Peyer's patch (tissue), 4 donors: ENCODE measurements at regions not wholly inside any gene's neighbourhood (a gene's known extent, or its start where the extent isn't known, plus 50 kb on each side); places are given as distances from the start of the nearest gene placed in this dataset.
A peak's percentile ranks its signal among the peaks of the same experiment; 100 is the strongest.

Experiments used
- DNase-seq, 3 donors: peaks; one replicate each; pipeline ENCODE4 v3.0.0-alpha.2; 2017 to 2019
- H3K27ac ChIP-seq, 4 donors: fragments of 200-600 bp; sonication (generic); one replicate each; pipeline ENCODE4 v1.5.1; 2016 to 2019
- H3K27me3 ChIP-seq, 2 donors: fragments of 200-600 bp; sonication (generic); one replicate each; pipeline ENCODE4 v1.5.1; 2019
- H3K36me3 ChIP-seq, 3 donors: fragments of 200-600 bp; sonication (generic); one replicate each; pipeline ENCODE4 v1.5.1; 2016 to 2019
- H3K4me1 ChIP-seq, 4 donors: fragments of 200-600 bp; sonication (generic); one replicate each; pipeline ENCODE4 v1.5.1; 2016 to 2019
- H3K4me3 ChIP-seq, 4 donors: fragments of 200-600 bp; sonication (generic); 1 replicate in 3 of 4; 2 replicates in 1 of 4; pipeline ENCODE4 v1.5.1; 2016 to 2019; ENCODE audit warnings: mild to moderate bottlenecking in 1 of 4
- H3K9me3 ChIP-seq, 4 donors: fragments of 200-600 bp; sonication (generic); one replicate each; pipeline ENCODE4 v1.5.1; 2016 to 2019; ENCODE audit warnings: mild to moderate bottlenecking in 1 of 4
- POLR2A ChIP-seq, 2 donors: fragments of 450-650 bp; IDR thresholded peaks; one replicate each; pipeline ENCODE4 v1.5.1; 2017; ENCODE audit warnings: antibody characterized with exemption in 2 of 2, mild to moderate bottlenecking in 2 of 2, moderate library complexity in 2 of 2
- TF ChIP-seq, protein P1 (sequence below), 6 experiments: fragments of 450-650 bp in 4 of 6; fragments of 200-600 bp in 2 of 6; sonication (generic) in 1 of 6; IDR thresholded peaks; one replicate each; pipeline ENCODE4 v1.5.1; 2017 to 2019; ENCODE audit warnings: antibody characterized with exemption in 6 of 6, mild to moderate bottlenecking in 3 of 6, moderate library complexity in 1 of 6

DNA sequence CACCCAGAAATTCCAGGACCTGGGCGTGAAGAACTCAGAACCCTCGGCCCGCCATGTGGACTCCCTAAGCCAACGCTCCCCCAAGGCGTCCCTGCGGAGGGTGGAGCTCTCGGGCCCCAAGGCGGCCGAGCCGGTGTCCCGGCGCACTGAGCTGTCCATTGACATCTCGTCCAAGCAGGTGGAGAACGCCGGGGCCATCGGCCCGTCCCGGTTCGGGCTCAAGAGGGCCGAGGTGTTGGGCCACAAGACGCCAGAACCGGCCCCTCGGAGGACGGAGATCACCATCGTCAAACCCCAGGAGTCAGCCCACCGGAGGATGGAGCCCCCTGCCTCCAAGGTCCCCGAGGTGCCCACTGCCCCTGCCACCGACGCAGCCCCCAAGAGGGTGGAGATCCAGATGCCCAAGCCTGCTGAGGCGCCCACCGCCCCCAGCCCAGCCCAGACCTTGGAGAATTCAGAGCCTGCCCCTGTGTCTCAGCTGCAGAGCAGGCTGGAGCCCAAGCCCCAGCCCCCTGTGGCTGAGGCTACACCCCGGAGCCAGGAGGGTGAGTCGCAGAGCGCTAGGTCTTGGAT is 261.5 kb downstream of the SEC14L1 start:
- no peaks in the 10 kb centered on the region for H3K9me3 ChIP-seq
- TF ChIP-seq POLR2A (IDR thresholded peaks at IDR 0.05), result no peak
- TF ChIP-seq, protein P1, sequence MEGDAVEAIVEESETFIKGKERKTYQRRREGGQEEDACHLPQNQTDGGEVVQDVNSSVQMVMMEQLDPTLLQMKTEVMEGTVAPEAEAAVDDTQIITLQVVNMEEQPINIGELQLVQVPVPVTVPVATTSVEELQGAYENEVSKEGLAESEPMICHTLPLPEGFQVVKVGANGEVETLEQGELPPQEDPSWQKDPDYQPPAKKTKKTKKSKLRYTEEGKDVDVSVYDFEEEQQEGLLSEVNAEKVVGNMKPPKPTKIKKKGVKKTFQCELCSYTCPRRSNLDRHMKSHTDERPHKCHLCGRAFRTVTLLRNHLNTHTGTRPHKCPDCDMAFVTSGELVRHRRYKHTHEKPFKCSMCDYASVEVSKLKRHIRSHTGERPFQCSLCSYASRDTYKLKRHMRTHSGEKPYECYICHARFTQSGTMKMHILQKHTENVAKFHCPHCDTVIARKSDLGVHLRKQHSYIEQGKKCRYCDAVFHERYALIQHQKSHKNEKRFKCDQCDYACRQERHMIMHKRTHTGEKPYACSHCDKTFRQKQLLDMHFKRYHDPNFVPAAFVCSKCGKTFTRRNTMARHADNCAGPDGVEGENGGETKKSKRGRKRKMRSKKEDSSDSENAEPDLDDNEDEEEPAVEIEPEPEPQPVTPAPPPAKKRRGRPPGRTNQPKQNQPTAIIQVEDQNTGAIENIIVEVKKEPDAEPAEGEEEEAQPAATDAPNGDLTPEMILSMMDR (IDR thresholded peaks at IDR 0.05), result no peak
- H3K27me3 ChIP-seq, result no peaks in the 10 kb centered on the region
- no peak overlapping the region for H3K4me3 ChIP-seq
- H3K4me1 ChIP-seq, result peaks cover 0 to 49% (median 33%) of the 10 kb centered on the region in 4 donors
- H3K27ac ChIP-seq, result peak overlapping the region in 1 of 4 donors; percentile 89
- peaks cover 0 to 23% (median 0%) of the 10 kb centered on the region in 3 donors for H3K36me3 ChIP-seq
- no peak for DNase-seq

DNA sequence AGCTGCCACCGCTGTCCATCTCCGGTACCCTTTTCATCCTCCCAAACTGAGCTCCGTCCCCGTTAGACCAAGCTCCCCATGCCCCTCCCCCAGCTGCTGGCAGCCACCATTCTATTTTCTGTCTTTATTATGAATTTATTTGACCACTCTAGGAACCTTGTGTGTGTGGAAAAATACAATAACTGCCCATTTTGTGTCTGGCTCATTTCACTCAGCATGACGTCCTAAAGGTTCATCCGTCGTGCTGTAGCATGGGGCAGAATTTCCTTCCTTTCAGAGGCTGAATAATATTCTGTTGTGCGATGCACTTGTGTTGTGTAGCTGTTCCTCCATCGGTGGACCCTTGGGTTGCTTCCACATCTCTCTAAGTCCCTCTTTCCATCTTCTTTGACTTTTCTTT is 263.1 kb downstream of the SEC14L1 start:
- Histone ChIP-seq H3K4me1 (peaks cover 0 to 60% (median 43%) of the 10 kb centered on the region in 4 donors), H3K36me3 (peaks cover 0 to 23% (median 0%) of the 10 kb centered on the region in 3 donors), H3K27ac (peak overlapping the region in 3 of 4 donors; percentile 80 to 89 (median 82)), H3K4me3 (no peak overlapping the region), H3K27me3 (no peaks in the 10 kb centered on the region), H3K9me3 (no peaks in the 10 kb centered on the region)
- TF ChIP-seq, protein P1 (IDR thresholded peaks at IDR 0.05), result no peak
- no peak for TF ChIP-seq POLR2A (IDR thresholded peaks at IDR 0.05)
- no peak for DNase-seq

DNA sequence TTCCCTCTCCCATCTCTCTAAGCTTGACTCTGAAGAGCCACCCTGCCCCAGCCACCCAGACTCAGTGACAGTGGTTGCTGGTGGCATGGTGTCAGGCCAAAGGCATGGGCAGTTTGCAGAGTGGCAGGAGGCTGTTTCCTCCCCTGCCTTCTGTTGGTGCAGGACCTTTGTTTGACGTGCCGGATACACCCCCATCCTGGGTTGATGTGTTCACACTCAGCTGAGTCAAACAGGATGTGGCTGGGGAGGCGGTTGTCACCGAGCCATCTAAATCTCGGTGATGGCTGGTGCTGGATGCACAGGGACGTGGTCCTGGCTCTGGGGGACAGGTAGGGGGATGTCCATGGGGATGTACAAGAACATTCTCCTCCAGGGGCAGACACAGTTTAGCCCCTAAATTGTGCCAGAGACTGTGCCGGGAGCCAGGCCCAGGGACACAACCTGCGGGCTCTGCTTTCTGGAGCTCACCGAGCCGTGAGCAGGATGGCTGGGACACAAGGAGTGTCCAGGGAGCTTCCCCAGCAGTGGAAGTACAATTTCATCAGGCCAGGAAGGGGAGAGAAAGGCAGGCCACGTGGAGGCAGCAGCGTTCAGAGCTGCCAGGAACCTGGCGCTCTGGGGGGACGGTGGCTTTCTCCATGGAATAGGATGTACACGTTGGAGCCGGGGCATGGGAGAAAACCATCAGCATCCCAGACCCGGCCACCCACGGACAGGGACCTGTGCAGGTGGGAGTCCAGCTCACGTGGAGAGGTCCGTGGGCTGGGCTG is 264.2 kb downstream of the SEC14L1 start:
- H3K27ac ChIP-seq, result peak overlapping the region; percentile 76 to 89 (median 81)
- peak in 2 of 3 donors; percentile 95 for DNase-seq
- TF ChIP-seq, protein P1 (IDR thresholded peaks at IDR 0.05), result no peak
- TF ChIP-seq POLR2A (IDR thresholded peaks at IDR 0.05), result no peak
- peak overlapping the region in 3 of 4 donors; percentile 22 to 41 (median 35) for H3K4me3 ChIP-seq
- H3K27me3 ChIP-seq, result no peaks in the 10 kb centered on the region
- peaks cover 0 to 23% (median 0%) of the 10 kb centered on the region in 3 donors for H3K36me3 ChIP-seq
- no peaks in the 10 kb centered on the region for H3K9me3 ChIP-seq
- H3K4me1 ChIP-seq, result peaks cover 0 to 60% (median 50%) of the 10 kb centered on the region in 4 donors

DNA sequence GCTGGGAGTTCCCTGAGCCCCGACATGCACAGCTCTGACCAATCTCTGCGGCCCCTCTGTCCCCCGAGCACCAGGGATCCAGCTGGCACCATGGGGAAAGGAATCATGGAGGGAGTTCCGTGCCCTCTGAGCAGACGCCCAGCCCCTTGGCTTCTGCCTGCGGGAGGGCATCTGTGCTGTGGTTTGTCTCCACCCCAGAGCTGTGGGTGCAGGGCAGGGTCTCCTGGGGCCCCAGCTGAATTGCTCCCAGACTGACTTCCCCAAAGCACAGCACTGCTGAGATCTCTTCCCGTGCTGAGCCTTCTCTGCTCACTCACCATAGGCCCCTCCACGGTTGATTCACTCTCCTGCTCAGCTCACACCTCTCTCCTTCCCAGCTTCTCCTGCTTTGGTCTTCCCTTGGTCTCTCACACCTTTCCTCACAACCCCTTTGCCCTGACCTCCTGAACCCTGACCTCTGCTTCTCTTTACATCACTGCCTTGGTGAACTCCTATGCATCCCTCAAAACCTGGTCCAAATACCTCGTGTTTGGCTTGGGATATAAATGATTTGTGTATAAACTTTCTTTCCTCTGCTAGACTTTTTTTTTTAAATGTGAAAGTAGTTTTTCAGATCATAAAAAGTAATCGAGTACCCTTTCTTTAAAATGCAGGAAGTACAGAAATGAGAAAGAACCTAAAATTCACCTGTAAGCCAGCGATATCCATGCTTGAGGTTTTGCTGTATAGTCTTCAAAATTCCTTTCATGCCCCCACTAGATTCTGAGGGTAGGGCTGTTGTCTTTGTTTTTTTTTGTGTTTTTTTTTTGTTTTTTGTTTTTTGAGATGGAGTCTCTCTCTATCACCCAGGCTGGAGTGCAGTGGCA is 265.3 kb downstream of the SEC14L1 start:
- Histone ChIP-seq H3K4me1 (peaks cover 0 to 69% (median 40%) of the 10 kb centered on the region in 4 donors), H3K4me3 (peak overlapping the region in 2 of 4 donors; percentile 35 to 41), H3K36me3 (peaks cover 0 to 23% (median 0%) of the 10 kb centered on the region in 3 donors), H3K27me3 (no peaks in the 10 kb centered on the region), H3K27ac (peak overlapping the region; percentile 76 to 89 (median 81)), H3K9me3 (no peaks in the 10 kb centered on the region)
- peak in 2 of 3 donors; percentile 79 to 81 for DNase-seq
- TF ChIP-seq, protein P1 (IDR thresholded peaks at IDR 0.05), result no peak
- TF ChIP-seq POLR2A (IDR thresholded peaks at IDR 0.05), result no peak
